Gastrocnemius medialis (tissue), 4 donors: ENCODE measurements at regions not wholly inside any gene's neighbourhood (a gene's known extent, or its start where the extent isn't known, plus 50 kb on each side); places are given as distances from the start of the nearest gene placed in this dataset.

Experiments
- ATAC-seq, 2 donors: fragments of 150-250 bp; one replicate each; pipeline ENCODE4 v1.9.1; 2016
- DNase-seq, 2 donors: peaks; one replicate each; pipeline ENCODE4 v3.0.0-alpha.2; 2019
- H3K27ac ChIP-seq, 4 donors: fragments of 200-600 bp; sonication (generic); 1 replicate in 1 of 4; 2 replicates in 3 of 4; pipeline ENCODE4 v1.5.1; 2016 to 2018; ENCODE audit warnings: mild to moderate bottlenecking in 2 of 4, moderate library complexity in 1 of 4
- H3K27me3 ChIP-seq, 3 donors: fragments of 200-600 bp; sonication (generic) in 2 of 3; 1 replicate in 1 of 3; 2 replicates in 2 of 3; pipeline versions ENCODE4 v1.5.1 to v1.6.0; 2016 to 2019; ENCODE audit warnings: mild to moderate bottlenecking in 1 of 3, moderate library complexity in 1 of 3
- H3K36me3 ChIP-seq, 2 donors: fragments of 200-600 bp; sonication (generic) in 1 of 2; one replicate each; pipeline ENCODE4 v1.5.1; 2017 to 2018
- H3K4me1 ChIP-seq, 2 donors: fragments of 200-600 bp; sonication (generic) in 1 of 2; one replicate each; pipeline ENCODE4 v1.5.1; 2016 to 2017; ENCODE audit warnings: mild to moderate bottlenecking in 2 of 2
- H3K4me3 ChIP-seq, 4 donors: fragments of 200-600 bp; sonication (generic) in 3 of 4; 1 replicate in 1 of 4; 2 replicates in 3 of 4; pipeline ENCODE4 v1.5.1; 2016 to 2019; ENCODE audit warnings: mild to moderate bottlenecking in 2 of 4
- H3K9me3 ChIP-seq, 3 donors: fragments of 200-600 bp; sonication (generic) in 2 of 3; 1 replicate in 1 of 3; 2 replicates in 2 of 3; pipeline ENCODE4 v1.5.1; 2016 to 2019
- CTCF ChIP-seq, 5 experiments: fragments of 450-650 bp in 3 of 5; fragments of 200-600 bp in 2 of 5; sonication (generic) in 2 of 5; IDR thresholded peaks in 4 of 5; conservative IDR thresholded peaks in 1 of 5; 1 replicate in 4 of 5; 2 replicates in 1 of 5; pipeline ENCODE4 v1.5.1; 2016 to 2019; ENCODE audit warnings: antibody characterized with exemption in 5 of 5, mild to moderate bottlenecking in 3 of 5, moderate library complexity in 3 of 5
- POLR2A ChIP-seq, 2 donors: fragments of 450-650 bp; IDR thresholded peaks; one replicate each; pipeline ENCODE4 v1.6.1; 2017; ENCODE audit warnings: antibody characterized with exemption in 2 of 2, mild to moderate bottlenecking in 2 of 2, moderate library complexity in 2 of 2
- in situ Hi-C, 4 donors: fragments of 200-750 bp; cut with MboI; loops; one replicate each; pipeline versions ENCODE4 v1.15.0 to v1.8.0; 2017; ENCODE audit warnings: low sequenced_read_pairs in 4 of 4
- intact Hi-C: fragments of 100-400 bp; cut with DNase I; formaldehyde crosslinking; loops from one replicate; pipeline ENCODE4 v1.15.1; 2023; ENCODE audit warnings: low total_unique reads

GRCh38 chr12:19003987-19004619 is 125.4 kb upstream of the PLEKHA5 start:
- TF ChIP-seq POLR2A (IDR thresholded peaks at IDR 0.05) (no peak), CTCF (IDR thresholded peaks at IDR 0.05 in 4 of 5, conservative IDR thresholded peaks at IDR 0.05 in 1 of 5) (no peak)
- in situ Hi-C loops, result no loop called here
- Histone ChIP-seq H3K36me3 (no peaks in the 10 kb centered on the region), H3K4me1 (no peaks in the 10 kb centered on the region), H3K27ac (no peak overlapping the region), H3K27me3 (no peaks in the 10 kb centered on the region), H3K4me3 (no peak overlapping the region), H3K9me3 (no peaks in the 10 kb centered on the region)
- no peak for DNase-seq
- intact Hi-C loops, result no loop called here
- no peak for ATAC-seq

DNA sequence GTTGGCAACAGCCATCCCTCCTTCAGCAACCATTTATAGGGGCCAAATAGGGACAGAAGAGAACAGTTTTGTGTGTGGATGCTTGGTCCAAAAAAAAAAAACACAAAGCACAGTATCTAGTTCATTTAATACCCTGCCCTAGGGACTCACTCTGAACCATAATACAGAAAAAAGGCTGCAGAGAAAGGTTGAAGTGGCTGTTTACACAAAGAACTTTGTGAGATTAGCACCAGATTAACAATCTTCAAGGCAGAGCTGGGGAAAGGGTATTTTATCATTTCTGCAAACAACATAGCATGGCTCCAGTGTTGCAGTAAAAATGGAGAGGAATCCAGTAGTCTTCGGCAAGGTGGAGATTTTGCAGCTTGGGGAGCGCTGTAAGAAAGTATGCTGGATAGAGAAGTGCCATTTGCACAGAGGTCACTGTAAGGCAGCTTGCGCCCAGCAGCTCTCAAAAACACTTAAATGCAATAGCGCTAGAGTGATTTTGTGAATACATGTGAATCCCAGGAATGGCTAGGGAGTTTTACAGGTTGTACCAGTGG is 124.2 kb upstream of the PLEKHA5 start:
- intact Hi-C loops (no loop called here), in situ Hi-C loops (no loop called here)
- no peak overlapping the region for H3K27ac ChIP-seq
- no peak overlapping the region for H3K4me3 ChIP-seq
- TF ChIP-seq CTCF (IDR thresholded peaks at IDR 0.05 in 4 of 5, conservative IDR thresholded peaks at IDR 0.05 in 1 of 5), result no peak
- no peak for TF ChIP-seq POLR2A (IDR thresholded peaks at IDR 0.05)
- H3K4me1 ChIP-seq, result no peaks in the 10 kb centered on the region
- H3K36me3 ChIP-seq, result no peaks in the 10 kb centered on the region
- H3K9me3 ChIP-seq, result no peaks in the 10 kb centered on the region
- DNase-seq, result no peak
- H3K27me3 ChIP-seq, result no peaks in the 10 kb centered on the region
- no peak for ATAC-seq

DNA sequence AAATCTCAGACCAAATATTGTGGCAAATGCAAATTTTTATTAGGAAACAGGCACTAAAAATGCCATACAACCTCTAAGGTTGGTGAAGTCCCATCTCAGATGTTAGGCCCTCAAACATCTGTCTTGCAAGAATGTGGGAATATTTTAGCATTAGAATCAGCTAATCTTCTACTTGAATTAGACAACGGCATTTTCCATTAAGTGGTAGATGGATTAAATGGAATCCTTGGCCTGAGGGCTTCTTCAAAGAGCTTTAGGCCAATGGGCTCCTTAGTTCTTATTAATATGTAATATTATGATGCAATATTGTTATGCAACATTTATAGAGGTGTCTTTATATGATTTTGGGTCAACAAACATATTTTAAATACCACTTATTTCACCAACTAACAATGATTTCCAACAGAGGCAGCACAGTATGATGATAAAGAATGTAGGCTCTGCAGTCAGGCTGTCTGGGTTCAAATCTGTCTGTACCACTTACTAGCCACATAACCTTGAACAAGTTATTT is 122.9 kb upstream of the PLEKHA5 start:
- no peak for TF ChIP-seq CTCF (IDR thresholded peaks at IDR 0.05 in 4 of 5, conservative IDR thresholded peaks at IDR 0.05 in 1 of 5)
- TF ChIP-seq POLR2A (IDR thresholded peaks at IDR 0.05), result no peak
- in situ Hi-C loops (no loop called here), intact Hi-C loops (no loop called here)
- Histone ChIP-seq H3K36me3 (no peaks in the 10 kb centered on the region), H3K27me3 (no peaks in the 10 kb centered on the region), H3K4me1 (no peaks in the 10 kb centered on the region), H3K9me3 (no peaks in the 10 kb centered on the region), H3K4me3 (no peak overlapping the region), H3K27ac (no peak overlapping the region)
- ATAC-seq (no peak), DNase-seq (no peak)

DNA sequence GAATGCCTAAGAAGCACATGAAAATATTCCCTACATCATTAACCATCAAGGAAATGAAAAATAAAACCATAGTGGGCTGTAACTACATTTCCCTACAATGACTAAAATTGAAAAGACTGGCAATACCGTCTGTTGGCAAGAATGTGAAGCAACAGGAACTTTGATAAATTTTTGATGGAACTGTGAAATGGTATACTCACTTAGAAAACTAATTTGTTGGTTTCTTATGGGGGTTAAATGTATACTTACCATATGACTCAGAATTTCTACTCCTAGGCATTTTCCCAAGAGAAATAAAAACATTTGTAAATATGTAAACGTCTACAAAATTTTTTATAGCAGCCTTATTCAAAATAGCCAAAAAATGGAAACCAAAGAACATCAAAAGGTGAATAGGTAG is 121.4 kb upstream of the PLEKHA5 start:
- Histone ChIP-seq H3K27me3 (no peaks in the 10 kb centered on the region), H3K9me3 (no peaks in the 10 kb centered on the region), H3K27ac (no peak overlapping the region), H3K4me1 (no peaks in the 10 kb centered on the region), H3K36me3 (no peaks in the 10 kb centered on the region), H3K4me3 (no peak overlapping the region)
- ATAC-seq (no peak), DNase-seq (no peak)
- intact Hi-C loops, result no loop called here
- in situ Hi-C loops, result no loop called here
- TF ChIP-seq POLR2A (IDR thresholded peaks at IDR 0.05), result no peak
- no peak for TF ChIP-seq CTCF (IDR thresholded peaks at IDR 0.05 in 4 of 5, conservative IDR thresholded peaks at IDR 0.05 in 1 of 5)
